GM19099 (cell line): ENCODE measurements at regions not wholly inside any gene's neighbourhood (a gene's known extent, or its start where the extent isn't known, plus 50 kb on each side); places are given as distances from the start of the nearest gene placed in this dataset.

Experiments
- POLR2A ChIP-seq: IDR thresholded peaks from 3 replicates; pipeline ENCODE4 v1.6.1; 2011; ENCODE audit warnings: low read depth; ENCODE audit not compliant: insufficient read length; ENCODE audit errors: extremely low read depth

- no peak for TF ChIP-seq POLR2A
Observed at GRCh38 chr14:34172173-34172451, 221.2 kb upstream of the EGLN3 start.

DNA sequence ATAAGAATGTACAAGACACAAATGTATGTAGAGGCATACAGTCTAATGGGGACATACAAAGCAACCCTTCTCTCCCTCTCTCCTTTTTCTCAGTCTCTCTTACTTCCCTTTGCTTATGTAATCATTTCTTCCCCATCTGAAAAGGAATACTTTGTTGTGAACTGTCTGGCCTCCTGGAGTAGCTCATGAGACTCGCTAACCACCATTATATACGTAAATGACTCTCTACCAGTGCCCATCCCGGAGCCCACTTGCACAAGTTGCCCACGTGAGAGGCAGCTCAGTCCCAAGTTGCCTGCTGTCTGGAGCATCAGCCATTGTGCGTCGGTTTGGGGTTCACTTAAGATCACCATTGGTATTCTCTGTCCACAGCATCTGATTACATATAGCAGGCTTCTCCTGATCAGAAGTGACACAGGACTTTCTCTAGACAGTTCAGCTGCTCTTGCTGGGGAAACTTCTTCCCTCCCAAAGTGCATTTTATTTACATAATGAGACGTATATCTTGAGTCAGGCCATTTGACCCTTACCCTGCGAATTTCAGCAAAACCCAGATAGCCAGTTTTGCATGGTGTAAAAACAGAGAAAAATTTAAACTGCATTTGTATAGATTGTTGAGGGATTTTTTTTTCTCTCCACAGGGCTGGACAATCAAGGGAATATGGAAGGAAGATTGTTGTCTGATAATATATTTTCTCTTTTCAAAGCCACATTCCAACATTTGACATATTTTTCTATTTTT is 220.7 kb upstream of the EGLN3 start:
- no peak for TF ChIP-seq POLR2A

DNA sequence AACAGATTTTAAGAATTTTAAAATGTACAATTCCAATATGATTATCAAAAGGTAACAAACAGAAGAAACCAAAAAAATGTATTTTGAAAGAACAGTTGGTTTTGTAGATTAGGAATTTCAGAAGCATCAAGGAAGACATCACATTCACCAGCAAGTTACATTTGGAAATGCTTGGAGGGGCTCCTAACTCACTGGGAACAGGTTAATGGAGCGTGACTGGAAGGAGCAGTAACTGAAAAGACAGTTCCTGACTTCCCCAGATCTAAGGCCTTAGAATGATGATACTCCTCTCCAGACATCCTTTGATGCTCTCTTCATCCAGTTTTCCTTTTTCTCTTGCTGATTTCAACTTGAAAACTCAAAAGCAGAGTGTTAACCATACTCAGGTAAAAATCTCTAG is 220.0 kb upstream of the EGLN3 start:
- no peak for TF ChIP-seq POLR2A

DNA sequence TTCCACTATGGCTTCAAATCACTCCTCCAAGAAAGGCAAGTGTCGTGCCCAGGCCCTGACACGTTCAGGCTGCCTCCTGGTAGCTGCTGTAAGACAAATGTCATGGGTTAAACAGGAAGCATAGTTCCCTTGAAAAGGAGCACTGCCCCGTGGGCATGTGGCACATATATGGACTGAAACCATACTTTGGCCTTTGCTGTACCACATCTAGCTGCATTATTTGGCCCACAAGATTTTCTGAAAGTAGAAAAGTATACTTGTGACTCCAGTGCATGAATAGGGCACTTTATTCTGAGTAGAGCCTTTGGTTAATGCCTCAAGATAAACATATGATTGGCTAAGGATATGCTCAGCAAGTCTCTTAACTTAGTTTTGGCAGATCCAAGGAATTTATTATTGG is 218.7 kb upstream of the EGLN3 start:
- TF ChIP-seq POLR2A: no peak

GRCh38 chr14:34168656-34169055 is 217.8 kb upstream of the EGLN3 start:
- no peak for TF ChIP-seq POLR2A

GRCh38 chr14:34165847-34166350 is 215.0 kb upstream of the EGLN3 start:
- TF ChIP-seq POLR2A: no peak

DNA sequence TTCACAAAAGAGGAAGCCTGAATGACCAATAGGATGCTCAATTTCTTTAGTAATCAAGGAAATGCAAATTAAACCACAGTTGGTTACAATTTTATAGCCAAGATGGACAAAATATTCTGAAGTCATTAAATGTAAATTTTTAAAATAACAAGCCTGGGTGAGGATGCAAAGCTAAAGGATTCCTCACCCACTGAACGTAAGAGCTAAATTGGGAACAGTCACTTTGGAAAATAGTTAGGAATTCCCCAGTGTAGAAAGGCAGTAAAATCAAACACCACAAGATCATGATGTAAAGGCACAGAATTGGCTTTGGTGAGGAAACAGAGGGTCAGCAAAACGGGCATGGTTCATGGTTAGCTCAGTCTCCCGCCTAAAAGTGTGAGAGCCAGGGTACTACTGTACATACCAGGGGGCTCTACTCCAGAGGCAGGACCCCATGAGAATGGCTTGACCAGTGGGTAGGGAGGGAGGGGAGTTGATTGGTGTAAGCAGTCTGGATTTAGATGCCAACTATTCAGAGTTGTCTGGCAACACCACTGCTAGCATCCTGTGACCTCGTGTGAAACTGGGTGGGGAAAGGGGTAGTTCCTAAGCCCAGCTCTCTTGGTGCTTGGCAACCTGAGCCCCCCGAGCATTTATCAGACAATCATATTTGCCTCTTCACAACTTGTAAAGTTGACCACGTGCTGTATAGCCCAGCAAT is 213.4 kb upstream of the EGLN3 start:
- TF ChIP-seq POLR2A: no peak

DNA sequence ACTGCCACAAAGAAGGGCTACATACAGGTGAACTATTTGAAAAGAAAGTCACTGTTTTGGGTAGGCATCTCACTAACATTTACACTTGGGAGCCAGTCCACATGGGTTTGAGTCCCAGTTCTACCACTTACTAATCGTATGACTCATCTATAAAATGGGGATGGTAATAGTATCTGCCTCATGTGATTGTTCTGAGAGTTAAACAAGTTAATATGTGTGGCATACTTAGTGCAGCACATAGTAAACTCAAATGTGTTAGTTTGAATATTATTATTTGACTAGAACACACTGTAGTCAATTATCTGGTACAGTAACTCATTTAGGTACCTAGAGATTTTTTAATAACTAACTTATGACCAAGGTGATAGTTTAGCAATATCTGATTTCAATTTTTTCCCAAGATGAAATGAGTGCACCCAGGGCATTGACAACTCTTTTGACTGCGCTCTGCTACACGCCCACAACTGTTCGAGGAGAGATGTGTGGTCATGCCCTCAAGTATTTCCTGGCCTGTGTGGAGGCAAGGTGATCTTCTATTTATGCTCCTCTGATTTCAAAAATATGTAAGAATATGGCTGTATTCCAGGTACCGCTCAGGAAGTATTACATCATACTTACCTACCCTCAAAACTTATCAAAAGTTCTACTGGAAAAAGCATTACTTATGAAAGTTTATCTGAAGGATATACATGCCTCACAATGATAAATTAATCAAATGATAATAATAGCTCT is 210.6 kb upstream of the EGLN3 start:
- TF ChIP-seq POLR2A: no peak

DNA sequence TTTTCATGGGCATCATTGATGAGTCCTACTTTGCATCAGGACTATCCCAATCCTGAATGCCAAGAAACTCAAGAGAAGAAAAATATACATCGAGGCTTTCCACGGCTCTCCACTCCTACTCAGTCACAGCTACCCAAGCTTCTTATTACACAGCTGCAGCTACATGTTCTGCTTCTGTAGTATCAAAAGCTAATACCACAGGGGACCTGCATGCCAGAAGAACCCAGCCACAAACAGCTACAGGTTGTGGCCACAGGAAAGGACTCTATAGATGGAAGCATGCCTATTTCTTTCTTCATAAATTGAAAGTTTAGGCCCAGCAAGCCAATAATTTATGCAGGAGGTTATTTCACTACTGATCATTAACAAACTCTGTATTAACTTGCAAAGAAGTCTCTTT is 209.7 kb upstream of the EGLN3 start:
- TF ChIP-seq POLR2A: no peak

DNA sequence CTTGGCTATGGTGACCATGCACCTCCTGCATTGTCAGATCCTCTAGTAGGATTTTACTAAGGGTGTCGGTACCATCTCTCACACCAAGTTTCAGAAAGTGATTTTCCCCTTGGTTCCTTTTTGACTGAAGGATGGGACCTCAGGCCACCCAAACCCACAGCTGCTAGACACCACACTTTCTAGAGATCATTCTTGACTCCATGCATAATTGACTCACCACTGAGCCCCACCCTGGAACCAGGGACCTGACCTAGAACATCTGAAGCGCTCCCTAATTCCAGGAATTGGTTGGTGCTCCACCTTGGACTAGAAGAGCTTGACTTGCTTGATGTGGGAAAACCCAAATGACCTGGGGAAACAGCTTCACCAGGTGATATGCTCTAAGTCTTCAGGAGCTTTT is 206.8 kb upstream of the EGLN3 start:
- TF ChIP-seq POLR2A: no peak

GRCh38 chr14:34147461-34147860 is 196.6 kb upstream of the EGLN3 start:
- TF ChIP-seq POLR2A: no peak

DNA sequence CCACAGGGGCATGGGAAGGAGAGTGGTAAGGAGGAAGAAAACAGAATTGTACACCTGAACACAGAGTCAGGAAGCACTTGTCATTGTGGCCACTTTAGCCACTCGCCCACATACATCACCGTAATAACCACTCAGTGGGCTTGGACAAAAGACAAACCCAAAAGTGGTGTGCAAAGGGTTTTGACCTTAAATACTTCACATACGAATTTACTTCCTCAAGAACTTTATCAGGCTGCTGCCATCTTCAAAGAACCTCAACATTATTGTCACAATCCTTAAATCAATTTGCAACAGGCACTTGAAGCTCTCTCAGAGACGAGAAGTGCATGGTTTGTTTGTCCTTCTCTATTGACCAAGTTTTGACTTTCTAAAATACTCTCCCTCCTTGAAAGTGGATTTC is 187.3 kb upstream of the EGLN3 start:
- no peak for TF ChIP-seq POLR2A

DNA sequence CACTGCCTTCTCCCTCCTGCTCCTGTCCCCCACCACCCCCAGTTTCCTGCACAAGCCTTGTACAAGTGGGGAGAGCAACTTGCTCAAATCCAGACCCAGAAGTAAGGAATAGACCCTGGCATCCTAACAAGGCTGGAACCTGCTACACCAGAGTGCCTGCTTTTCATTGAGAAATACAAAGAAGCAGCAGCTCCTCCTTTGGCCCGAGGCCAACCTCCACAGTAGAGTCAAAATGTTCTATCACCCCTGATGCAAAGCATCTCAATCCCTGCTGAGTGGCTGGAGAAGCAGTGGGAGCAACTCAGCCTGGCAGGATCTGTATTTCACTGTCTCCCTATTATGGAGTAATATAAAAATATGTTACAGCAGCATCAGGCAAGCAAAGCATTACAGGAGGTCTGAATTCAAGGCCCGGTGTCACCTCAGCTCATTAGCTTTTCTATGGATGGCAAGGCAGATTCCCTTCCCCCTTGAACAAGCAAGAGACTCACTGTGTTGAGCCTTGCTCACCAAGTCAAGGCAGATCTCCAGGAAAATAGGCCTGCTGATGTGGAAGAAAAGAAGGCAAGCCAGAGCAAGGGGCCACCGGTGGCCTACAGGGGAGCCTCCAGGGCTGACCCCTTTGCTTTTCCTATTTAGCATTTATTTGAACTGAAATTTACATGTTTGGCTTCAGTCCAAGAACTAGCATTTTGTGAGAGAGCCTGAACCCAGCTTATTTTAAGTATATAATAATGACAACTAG is 186.3 kb upstream of the EGLN3 start:
- no peak for TF ChIP-seq POLR2A

DNA sequence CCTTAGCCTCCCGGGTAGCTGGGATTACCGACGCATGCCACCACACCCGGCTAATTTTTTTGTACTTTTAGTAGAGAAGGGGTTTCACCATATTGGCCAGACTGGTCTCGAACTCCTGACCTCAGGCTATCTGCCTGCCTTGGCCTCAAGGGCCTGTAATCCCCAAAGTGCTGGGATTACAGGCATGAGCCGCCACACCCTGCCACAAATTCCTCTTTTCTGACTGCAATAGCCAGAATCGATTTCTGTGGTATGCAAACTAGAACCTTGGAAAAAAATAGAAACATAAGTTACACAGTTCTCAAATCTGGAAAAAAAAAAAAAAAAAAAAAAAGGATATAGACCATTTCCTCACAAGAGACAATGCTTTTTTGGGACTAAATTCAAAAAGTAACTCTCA is 184.6 kb upstream of the EGLN3 start:
- no peak for TF ChIP-seq POLR2A

GRCh38 chr14:34134484-34134883 is 183.6 kb upstream of the EGLN3 start:
- TF ChIP-seq POLR2A: no peak

GRCh38 chr14:34129927-34130552 is 179.2 kb upstream of the EGLN3 start:
- TF ChIP-seq POLR2A: no peak

DNA sequence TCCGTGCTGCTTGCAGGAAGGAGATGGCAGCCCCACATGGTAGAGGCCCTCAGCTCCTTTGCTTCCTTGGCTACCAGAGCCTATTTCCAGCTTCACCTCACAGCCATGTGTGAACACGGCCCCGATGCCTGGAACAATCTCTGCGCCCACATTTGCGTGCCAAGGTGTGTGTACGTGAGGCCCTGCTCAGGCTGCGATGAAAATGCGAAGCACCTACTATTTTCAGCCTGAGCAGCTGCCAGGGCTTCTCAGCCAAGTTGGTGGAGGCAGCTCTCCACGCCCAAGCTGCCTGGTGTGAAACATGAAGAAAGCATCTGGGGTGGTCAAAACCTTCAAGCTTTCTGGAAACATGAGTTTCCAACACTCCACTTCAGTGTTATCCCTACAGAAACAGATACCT is 177.8 kb upstream of the EGLN3 start:
- TF ChIP-seq POLR2A: no peak
